GM12872 (cell line): ENCODE measurements at regions not wholly inside any gene's neighbourhood (a gene's known extent, or its start where the extent isn't known, plus 50 kb on each side); places are given as distances from the start of the nearest gene placed in this dataset.

Source experiments
- TF ChIP-seq, protein P1 (sequence below): IDR thresholded peaks from 3 replicates; pipeline ENCODE4 v1.5.1; 2011; ENCODE audit warnings: low read depth, mild to moderate bottlenecking, low read length, moderate library complexity; ENCODE audit not compliant: insufficient read depth

DNA sequence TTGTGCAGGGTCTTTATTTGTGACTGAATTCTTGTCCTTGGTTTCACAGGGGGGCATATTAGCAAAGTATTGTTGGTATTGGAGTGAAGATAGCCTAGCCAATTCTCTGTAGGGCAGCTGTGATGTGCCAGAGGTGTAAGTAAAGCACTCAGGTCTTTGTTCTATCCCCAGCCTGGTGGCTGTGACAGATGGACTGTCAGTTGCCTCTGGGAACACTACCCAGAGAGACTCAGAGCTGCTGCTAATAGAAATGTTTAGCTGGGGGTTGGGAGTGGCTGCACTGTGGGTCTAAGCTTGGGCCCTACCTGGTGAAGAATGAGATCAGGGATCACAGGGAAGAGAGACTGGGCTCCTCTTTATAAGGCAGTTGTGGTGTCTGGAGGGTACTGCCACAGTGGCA, 1006.5 kb upstream of the TYRP1 start:
- TF ChIP-seq, protein P1, sequence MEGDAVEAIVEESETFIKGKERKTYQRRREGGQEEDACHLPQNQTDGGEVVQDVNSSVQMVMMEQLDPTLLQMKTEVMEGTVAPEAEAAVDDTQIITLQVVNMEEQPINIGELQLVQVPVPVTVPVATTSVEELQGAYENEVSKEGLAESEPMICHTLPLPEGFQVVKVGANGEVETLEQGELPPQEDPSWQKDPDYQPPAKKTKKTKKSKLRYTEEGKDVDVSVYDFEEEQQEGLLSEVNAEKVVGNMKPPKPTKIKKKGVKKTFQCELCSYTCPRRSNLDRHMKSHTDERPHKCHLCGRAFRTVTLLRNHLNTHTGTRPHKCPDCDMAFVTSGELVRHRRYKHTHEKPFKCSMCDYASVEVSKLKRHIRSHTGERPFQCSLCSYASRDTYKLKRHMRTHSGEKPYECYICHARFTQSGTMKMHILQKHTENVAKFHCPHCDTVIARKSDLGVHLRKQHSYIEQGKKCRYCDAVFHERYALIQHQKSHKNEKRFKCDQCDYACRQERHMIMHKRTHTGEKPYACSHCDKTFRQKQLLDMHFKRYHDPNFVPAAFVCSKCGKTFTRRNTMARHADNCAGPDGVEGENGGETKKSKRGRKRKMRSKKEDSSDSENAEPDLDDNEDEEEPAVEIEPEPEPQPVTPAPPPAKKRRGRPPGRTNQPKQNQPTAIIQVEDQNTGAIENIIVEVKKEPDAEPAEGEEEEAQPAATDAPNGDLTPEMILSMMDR: no peak

DNA sequence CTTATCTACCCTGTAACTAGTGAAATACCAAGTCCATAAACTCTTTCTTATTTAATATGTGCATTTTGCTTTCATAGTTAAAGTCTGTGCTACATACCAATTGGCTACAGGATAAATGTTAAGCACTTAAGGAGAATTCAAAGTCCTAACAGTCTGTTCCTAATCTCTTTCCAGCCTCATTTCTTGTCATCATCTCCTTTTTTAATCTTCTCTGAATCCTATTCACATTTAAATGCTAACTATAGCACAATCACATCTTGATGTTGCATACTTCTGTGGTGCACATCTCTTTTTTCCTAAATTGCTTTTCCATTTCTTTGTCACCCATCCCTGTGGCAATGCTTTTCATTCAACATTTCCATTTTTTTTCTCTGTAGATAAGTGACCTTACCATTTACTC, 996.1 kb upstream of the TYRP1 start:
- TF ChIP-seq, protein P1: no peak

DNA sequence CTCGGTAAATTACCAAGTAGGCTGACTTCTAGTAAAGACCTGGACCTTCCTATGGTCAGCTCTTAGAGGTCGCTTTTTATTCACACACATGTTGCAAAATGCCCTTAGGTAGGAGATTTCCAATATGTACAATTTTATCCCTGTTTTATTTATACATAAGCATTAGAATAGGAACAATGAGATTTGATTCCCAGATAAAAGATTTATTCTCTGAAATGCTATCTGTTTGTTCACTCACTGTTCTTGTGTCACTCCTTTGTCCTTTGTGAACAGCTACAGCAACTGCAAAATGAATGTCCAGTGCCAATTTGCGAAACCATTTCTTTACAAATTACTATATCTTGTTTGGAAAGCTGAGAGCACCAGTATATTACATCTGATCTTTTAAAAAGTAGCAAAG, 991.5 kb upstream of the TYRP1 start:
- TF ChIP-seq, protein P1: no peak

DNA sequence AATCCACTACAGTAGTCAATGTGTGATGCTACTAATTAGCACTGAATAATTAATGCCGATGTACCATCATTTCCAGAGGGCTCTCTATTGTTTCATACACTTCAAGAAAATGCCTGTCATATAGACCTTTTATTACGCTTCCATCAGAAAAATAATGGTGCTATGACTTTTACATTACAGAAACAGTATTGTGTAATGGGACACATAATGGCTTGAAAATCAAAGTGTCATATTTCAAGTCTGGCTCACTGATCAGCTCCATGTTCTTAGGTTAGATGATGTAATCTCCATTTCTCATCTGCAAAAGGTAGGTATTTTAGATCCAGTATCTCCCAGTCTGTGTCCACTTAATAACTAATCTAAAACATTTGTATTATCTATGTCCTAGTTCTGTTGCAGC, 990.6 kb upstream of the TYRP1 start:
- TF ChIP-seq, protein P1: no peak

DNA sequence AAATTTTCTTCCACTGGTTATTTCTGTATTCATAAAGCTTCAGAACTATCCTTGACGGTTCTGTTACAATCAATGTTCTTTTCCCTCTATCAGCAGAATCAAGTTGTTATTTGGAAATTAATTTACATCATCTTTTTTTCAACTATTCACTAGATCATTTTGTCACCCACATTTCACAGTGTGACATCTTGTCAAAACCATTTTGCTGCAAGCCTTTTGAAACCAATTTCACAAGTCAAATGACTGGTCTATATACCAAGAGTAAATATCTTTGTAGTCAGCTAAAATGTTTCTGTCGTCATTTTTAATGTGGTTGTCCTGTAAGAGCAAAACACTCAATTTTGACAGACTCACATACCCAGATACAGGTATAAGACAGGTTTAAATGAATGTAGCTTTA, 984.3 kb upstream of the TYRP1 start:
- TF ChIP-seq, protein P1: no peak

DNA sequence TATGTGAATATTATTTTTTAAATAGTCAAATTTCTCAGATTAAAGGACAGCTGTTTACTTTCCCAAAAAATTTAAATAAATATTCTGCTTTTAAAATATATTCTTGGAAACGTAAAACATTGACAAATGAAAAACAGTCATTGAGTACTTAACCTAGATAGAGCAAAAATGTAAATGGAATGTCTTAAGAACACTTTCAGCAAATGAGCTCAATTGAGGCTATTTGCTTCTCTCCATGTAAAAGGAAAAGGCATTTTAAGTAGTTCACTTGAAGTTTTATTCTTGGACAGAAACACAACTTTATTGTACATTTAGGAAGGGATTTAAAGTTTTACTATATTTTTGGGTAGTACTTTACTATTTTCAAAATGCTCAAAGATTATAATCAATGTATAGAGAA, 983.6 kb upstream of the TYRP1 start:
- TF ChIP-seq, protein P1: no peak

DNA sequence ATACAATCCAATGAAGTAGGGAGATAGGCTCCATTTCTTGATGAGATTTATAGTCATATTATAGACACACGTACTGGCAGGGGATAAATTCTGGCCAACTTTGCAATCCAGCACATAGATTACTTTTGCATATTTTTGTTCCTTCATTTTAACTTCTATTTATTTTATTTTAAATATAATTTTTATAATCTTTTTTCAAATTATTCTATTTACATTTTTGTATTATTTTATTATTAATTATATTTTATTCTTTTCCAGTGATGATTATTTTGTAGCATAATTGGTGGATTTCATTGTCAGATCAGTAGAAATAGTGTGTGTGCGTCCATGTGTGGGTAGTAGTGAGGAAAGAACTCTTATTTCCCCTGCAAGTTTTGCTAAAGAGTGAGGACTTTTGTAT, 980.1 kb upstream of the TYRP1 start:
- TF ChIP-seq, protein P1: no peak

DNA sequence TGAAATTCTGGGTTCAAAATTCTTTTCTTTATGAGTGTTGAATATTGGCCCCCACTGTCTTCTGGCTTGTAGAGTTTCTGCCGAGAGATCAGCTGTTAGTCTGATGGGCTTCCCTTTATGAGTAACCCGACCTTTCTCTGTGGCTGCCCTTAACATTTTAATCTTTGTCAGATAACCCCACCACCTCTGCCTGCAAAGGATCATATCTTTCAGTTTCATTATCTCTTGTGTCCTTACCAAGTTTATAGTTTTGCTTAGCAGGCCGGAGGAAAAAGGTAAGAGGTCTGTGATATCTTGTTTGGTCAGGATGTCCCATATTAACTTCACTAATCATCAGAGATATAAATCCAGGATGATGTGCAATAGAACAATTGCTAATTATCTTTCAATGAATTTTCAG, 970.2 kb upstream of the TYRP1 start:
- TF ChIP-seq, protein P1: no peak
